Gastrocnemius medialis (tissue), 4 donors: ENCODE measurements at regions not wholly inside any gene's neighbourhood (a gene's known extent, or its start where the extent isn't known, plus 50 kb on each side); places are given as distances from the start of the nearest gene placed in this dataset.

Experiments used
- POLR2A ChIP-seq, 2 donors: fragments of 450-650 bp; IDR thresholded peaks; one replicate each; pipeline ENCODE4 v1.6.1; 2017; ENCODE audit warnings: antibody characterized with exemption in 2 of 2, mild to moderate bottlenecking in 2 of 2, moderate library complexity in 2 of 2
- TF ChIP-seq, protein P1 (sequence below), 5 experiments: fragments of 450-650 bp in 3 of 5; fragments of 200-600 bp in 2 of 5; sonication (generic) in 2 of 5; IDR thresholded peaks in 4 of 5; conservative IDR thresholded peaks in 1 of 5; 1 replicate in 4 of 5; 2 replicates in 1 of 5; pipeline ENCODE4 v1.5.1; 2016 to 2019; ENCODE audit warnings: antibody characterized with exemption in 5 of 5, mild to moderate bottlenecking in 3 of 5, moderate library complexity in 3 of 5

DNA sequence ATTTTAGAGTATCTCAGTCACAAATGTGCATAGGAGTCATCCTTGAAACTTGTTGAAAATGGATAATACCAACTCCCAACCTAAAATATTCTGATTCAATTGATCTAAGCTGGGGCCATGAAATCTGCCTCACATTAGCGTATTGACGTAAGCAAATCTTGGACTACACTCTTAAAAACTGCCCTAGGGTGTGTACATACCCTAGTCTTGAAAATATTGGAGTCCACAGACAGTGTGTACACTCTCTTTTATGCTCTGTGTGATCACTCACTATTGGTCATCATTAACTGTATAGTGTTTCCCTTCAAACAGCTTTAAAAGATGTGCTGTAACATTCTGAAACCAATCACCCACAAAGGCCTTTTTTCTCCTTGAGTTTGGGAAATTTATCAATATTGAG lies 102.9 kb upstream of the FERD3L start:
- TF ChIP-seq, protein P1, sequence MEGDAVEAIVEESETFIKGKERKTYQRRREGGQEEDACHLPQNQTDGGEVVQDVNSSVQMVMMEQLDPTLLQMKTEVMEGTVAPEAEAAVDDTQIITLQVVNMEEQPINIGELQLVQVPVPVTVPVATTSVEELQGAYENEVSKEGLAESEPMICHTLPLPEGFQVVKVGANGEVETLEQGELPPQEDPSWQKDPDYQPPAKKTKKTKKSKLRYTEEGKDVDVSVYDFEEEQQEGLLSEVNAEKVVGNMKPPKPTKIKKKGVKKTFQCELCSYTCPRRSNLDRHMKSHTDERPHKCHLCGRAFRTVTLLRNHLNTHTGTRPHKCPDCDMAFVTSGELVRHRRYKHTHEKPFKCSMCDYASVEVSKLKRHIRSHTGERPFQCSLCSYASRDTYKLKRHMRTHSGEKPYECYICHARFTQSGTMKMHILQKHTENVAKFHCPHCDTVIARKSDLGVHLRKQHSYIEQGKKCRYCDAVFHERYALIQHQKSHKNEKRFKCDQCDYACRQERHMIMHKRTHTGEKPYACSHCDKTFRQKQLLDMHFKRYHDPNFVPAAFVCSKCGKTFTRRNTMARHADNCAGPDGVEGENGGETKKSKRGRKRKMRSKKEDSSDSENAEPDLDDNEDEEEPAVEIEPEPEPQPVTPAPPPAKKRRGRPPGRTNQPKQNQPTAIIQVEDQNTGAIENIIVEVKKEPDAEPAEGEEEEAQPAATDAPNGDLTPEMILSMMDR (IDR thresholded peaks at IDR 0.05 in 4 of 5, conservative IDR thresholded peaks at IDR 0.05 in 1 of 5): no peak
- no peak for TF ChIP-seq POLR2A (IDR thresholded peaks at IDR 0.05)
